Glutamatergic neuron (in vitro differentiated cells): ENCODE measurements at regions not wholly inside any gene's neighbourhood (a gene's known extent, or its start where the extent isn't known, plus 50 kb on each side); places are given as distances from the start of the nearest gene placed in this dataset.

Experiments
- DNase-seq: peaks from one replicate; pipeline ENCODE4 v3.0.0; 2022
- H3K27ac Mint-ChIP-seq: one replicate; pipeline ENCODE4 v1.8.0; 2020; ENCODE audit warnings: mild to moderate bottlenecking, mixed read lengths, inconsistent platforms; ENCODE audit not compliant: unreplicated experiment
- H3K27me3 Mint-ChIP-seq: one replicate; pipeline ENCODE4 v1.8.0; 2020; ENCODE audit warnings: mild to moderate bottlenecking, moderate library complexity, mixed read lengths, inconsistent platforms; ENCODE audit not compliant: unreplicated experiment
- H3K36me3 Mint-ChIP-seq: one replicate; pipeline ENCODE4 v1.8.0; 2020; ENCODE audit warnings: mild to moderate bottlenecking, mixed read lengths, inconsistent platforms; ENCODE audit not compliant: unreplicated experiment
- H3K4me1 Mint-ChIP-seq: one replicate; pipeline ENCODE4 v1.8.0; 2020; ENCODE audit warnings: mild to moderate bottlenecking, low read depth, mixed read lengths, inconsistent platforms; ENCODE audit not compliant: unreplicated experiment
- H3K4me3 Mint-ChIP-seq: one replicate; pipeline ENCODE4 v1.8.0; 2020; ENCODE audit warnings: mild to moderate bottlenecking, mixed read lengths, inconsistent platforms; ENCODE audit not compliant: unreplicated experiment
- H3K9me3 Mint-ChIP-seq: one replicate; pipeline ENCODE4 v1.8.0; 2020; ENCODE audit warnings: mild to moderate bottlenecking, moderate library complexity, mixed read lengths, inconsistent platforms; ENCODE audit not compliant: unreplicated experiment
- TF ChIP-seq, protein P1 (sequence below): fragments of 200-600 bp; sonication (generic); IDR thresholded peaks from one replicate; pipeline ENCODE4 v1.5.0; 2021; ENCODE audit not compliant: partially characterized antibody, unreplicated experiment

DNA sequence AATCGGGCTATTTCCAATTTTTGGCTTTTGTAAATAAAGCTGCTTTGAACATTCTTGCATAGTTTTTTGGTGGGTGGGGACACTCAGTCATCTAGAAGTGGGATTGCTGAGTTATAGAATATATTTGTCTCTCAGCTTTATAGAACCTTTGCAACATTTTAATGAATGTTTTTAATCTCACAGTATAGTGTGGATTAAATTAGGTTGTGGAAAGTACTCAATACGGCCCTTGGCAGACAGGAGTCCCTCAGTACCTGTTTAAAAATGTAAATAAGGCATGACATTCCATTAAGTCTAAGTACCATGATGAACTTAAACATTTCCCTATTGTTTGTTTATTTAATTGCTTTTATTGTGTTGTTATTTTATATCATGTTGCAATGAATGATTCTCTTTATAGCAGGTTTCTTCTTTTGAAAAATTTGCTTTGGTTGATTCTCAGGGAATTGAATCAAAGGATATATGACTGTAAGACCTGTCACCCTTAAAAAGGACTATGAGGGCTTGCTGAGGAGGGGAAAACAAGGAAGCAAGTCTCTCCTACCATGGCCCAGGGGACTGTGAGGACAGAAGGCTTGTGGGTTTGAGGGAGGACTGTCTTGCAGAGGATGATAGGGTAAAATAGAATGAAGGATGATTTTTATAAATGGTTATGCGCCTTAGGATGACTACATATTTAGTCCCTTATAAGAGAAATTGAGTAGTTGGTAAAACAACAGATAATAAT lies 165.1 kb downstream of the RPIA start:
- Mint-ChIP-seq H3K4me1 (peaks cover 29% of the 10 kb centered on the region), H3K36me3 (no peaks in the 10 kb centered on the region), H3K27me3 (peaks cover 4% of the 10 kb centered on the region), H3K27ac (peak overlapping the region; percentile 85), H3K4me3 (peak overlapping the region; percentile 63), H3K9me3 (peaks cover 9% of the 10 kb centered on the region)
- no peak for DNase-seq
- TF ChIP-seq, protein P1, sequence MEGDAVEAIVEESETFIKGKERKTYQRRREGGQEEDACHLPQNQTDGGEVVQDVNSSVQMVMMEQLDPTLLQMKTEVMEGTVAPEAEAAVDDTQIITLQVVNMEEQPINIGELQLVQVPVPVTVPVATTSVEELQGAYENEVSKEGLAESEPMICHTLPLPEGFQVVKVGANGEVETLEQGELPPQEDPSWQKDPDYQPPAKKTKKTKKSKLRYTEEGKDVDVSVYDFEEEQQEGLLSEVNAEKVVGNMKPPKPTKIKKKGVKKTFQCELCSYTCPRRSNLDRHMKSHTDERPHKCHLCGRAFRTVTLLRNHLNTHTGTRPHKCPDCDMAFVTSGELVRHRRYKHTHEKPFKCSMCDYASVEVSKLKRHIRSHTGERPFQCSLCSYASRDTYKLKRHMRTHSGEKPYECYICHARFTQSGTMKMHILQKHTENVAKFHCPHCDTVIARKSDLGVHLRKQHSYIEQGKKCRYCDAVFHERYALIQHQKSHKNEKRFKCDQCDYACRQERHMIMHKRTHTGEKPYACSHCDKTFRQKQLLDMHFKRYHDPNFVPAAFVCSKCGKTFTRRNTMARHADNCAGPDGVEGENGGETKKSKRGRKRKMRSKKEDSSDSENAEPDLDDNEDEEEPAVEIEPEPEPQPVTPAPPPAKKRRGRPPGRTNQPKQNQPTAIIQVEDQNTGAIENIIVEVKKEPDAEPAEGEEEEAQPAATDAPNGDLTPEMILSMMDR: no peak

- Mint-ChIP-seq H3K36me3 (no peaks in the 10 kb centered on the region), H3K9me3 (peaks cover 9% of the 10 kb centered on the region)
Observed at GRCh38 chr2:88857274-88857741, 165.8 kb downstream of the RPIA start.

DNA sequence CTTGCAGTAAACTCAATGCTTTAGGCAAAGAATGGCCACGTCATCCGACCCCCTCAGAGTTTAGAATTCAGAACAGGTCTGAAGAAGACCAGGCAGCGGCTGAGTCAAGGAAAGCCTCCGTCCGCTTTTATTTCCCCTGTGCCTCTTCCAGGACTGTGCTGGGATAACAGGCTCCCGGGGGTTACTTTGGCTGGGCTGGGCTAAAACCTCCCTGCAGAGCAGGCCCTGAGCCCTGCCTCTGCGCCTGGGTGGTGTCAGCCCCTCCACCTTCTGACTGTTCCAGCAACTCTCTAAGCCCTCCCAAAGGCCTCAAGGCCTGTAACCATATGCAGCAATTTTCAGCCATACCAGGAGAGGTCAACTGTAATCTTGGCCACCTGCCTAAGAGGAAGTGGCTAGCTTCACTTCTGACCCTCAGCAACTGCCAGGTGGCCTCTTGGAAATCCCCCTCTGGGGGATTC lies 166.5 kb downstream of the RPIA start:
- peak overlapping the region; percentile 85 for H3K27ac Mint-ChIP-seq
- peak overlapping the region; percentile 63 for H3K4me3 Mint-ChIP-seq
- peaks cover 9% of the 10 kb centered on the region for H3K9me3 Mint-ChIP-seq

More at GRCh38 chr2:88857274-88857741, 165.8 kb downstream of the RPIA start:
- TF ChIP-seq, protein P1: no peak
- Mint-ChIP-seq H3K27me3 (peaks cover 4% of the 10 kb centered on the region), H3K27ac (peak overlapping the region; percentile 85), H3K4me3 (peak overlapping the region; percentile 63), H3K4me1 (peaks cover 29% of the 10 kb centered on the region)
- DNase-seq: peak; percentile 44

DNA sequence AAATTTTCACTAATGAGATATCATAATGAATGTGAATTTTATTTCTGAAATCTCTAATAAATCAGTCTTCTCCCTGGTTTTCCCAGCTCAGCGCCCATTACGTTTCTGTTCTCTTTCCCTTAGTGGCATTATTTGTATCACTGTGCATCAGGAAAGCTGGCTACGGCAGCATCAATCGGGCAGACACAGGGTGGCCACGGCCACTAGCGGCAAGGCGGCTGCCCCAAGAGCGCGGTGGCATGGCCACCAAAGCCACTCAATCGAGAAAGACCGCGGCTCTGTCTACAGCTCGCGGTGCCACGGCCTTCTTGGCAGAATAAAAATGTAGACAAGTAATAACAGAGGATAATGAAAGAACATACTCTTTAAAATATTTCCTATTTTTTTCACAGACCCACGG lies 168.0 kb downstream of the RPIA start:
- Mint-ChIP-seq H3K27me3 (peaks cover 2% of the 10 kb centered on the region), H3K27ac (no peak overlapping the region), H3K36me3 (no peaks in the 10 kb centered on the region), H3K4me1 (peaks cover 29% of the 10 kb centered on the region), H3K4me3 (no peak overlapping the region), H3K9me3 (peaks cover 9% of the 10 kb centered on the region)
- TF ChIP-seq, protein P1: no peak
- no peak for DNase-seq

More for the DNA sequence above, 166.5 kb downstream of the RPIA start:
- TF ChIP-seq, protein P1: no peak
- DNase-seq: peak; percentile 44
- H3K27me3 Mint-ChIP-seq: peaks cover 4% of the 10 kb centered on the region
- H3K4me1 Mint-ChIP-seq: peaks cover 29% of the 10 kb centered on the region
- H3K36me3 Mint-ChIP-seq: no peaks in the 10 kb centered on the region

GRCh38 chr2:88860421-88861075 lies 169.1 kb downstream of the RPIA start:
- peaks cover 2% of the 10 kb centered on the region for H3K27me3 Mint-ChIP-seq
- TF ChIP-seq, protein P1: no peak
- peaks cover 29% of the 10 kb centered on the region for H3K4me1 Mint-ChIP-seq
- H3K4me3 Mint-ChIP-seq: no peak overlapping the region
- H3K27ac Mint-ChIP-seq: no peak overlapping the region
- H3K9me3 Mint-ChIP-seq: peaks cover 9% of the 10 kb centered on the region
- no peaks in the 10 kb centered on the region for H3K36me3 Mint-ChIP-seq
- DNase-seq: no peak
